GM18499 (cell line): ENCODE measurements at regions not wholly inside any gene's neighbourhood (a gene's known extent, or its start where the extent isn't known, plus 50 kb on each side); places are given as distances from the start of the nearest gene placed in this dataset.
"Not testable (repeated sequence)": the region's sequence is repeated elsewhere in the genome, so short reads cannot be mapped to it uniquely, and the experiment has no call there.

Source experiments
- ATAC-seq: cut with Tn5 transposase; IDR thresholded peaks from one replicate; pipeline ENCODE4 v1.9.1; 2021; ENCODE audit warnings: moderate number of reproducible peaks; ENCODE audit not compliant: insufficient read depth, unreplicated experiment

DNA sequence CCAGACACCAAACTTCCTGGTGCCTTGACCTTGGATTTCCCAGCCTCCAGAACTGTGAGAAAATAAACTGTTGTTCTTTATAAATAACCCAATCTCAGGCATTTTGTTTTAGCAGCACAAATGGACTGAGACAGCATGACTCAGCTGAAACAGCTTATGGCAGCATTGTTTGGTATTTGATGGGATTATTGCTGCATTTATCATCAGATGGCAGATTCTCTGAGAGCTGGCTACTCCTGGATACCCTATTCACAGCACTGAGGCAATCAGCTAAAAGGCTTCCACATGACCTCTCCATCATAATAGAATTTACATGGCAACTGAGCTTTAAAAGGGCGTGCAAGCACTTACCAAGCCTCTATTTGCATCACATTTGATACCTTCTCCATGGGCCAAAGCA is 623.1 kb upstream of the CPEB2 start:
- no peak for ATAC-seq

GRCh38 chr4:14383652-14384051 is 618.6 kb upstream of the CPEB2 start:
- ATAC-seq = no peak

DNA sequence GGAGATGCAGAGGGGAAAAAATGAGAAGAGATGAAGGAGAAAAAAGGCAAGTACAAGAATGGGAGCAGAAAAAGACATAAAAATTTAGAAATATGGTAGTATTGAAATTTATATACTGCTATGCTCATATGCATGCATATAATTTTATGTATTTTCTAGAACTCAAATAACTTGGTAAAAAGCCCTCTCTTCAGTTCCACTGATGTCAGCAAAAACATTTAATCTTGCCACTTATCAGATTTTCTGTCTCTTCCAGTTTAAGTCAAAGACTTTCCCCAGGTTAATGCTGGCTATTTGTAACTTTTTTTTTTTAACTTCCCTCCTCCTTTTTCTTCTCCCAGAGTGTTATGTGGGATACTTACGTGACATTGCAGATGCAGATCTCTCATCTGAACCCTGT is 617.5 kb upstream of the CPEB2 start:
- no peak for ATAC-seq

- no peak for ATAC-seq
These were observed 616.1 kb upstream of the CPEB2 start for GRCh38 chr4:14386196-14386595.

DNA sequence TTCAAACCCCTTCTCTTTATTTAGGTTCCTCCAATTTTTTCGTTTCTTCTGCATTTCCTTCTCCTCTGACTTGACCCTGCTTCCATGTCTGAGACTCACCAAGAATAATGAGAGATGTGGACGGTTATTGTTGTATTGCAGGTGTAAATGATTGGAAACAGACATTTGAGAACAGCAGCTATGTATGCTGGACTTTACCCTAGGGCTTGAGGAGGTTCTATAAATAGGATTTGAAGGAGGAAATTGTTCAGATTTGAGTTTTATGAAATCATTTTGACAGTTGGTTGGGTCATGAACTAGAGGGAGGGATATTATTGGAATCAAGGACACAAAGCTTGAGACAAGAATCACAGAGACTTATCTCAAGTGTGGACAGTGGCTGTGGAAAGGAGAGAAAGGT is 614.6 kb upstream of the CPEB2 start:
- ATAC-seq = no peak

DNA sequence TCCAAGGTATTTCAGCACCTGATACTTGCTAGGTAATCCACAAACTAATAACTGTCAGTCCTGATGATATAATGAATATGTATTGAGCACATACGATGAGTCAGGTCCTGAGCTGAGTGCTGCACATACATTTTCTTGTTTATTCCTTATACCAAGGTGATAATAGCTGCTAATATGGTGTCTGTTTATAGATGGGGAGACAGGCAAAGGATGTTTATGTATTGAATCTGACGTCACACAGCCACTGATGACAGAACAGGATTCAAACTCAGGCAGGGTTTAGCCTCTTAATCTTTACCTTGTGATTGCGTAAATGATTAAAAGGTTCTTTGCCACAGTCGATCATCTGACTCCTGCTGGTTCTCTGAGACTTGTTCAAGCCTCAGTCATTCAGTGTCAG is 609.9 kb upstream of the CPEB2 start:
- no peak for ATAC-seq

- ATAC-seq = no peak
These were observed 606.1 kb upstream of the CPEB2 start for GRCh38 chr4:14396183-14396582.

- ATAC-seq = no peak
These were observed 602.4 kb upstream of the CPEB2 start for GRCh38 chr4:14399848-14400247.

DNA sequence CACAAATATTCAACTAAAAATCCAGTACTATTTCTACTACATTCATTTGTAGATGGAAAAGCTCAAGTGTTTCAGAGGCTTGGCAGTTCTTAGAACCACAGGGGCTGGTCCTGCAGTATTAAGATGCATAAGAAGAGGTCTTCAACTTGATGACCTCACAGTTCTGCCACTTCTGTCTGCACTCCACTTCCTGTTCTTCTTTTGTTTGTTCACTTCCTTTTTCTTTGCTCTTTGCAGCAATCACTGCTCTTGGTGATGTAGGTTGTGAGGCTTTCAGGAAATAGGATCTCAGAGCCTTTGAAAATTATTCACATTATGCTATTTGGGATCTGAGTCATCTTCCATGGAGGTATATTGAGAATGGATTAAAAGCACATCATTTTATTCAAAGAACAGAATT is 602.0 kb upstream of the CPEB2 start:
- no peak for ATAC-seq

DNA sequence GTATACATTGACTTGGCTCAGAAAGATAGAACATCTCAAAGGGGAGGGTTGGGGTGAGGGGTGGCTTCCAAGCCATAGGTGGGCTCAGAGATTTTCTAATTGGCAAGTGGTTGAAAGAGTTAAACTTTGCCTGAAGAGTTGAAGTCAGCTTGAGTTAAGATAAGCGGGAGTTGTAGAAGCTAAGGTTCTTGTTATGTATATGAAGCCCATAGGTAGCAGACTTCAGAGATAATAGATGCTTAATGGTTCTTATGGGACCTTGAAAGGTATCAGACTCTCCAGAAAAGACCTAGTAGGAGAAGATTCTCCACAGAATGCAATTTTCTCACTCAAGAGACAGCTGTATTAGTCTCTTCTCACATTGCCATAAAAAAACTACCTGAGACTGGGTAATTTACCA is 599.1 kb upstream of the CPEB2 start:
- ATAC-seq = no peak

GRCh38 chr4:14404730-14405129 is 597.6 kb upstream of the CPEB2 start:
- no peak for ATAC-seq

GRCh38 chr4:14410516-14410915 is 591.8 kb upstream of the CPEB2 start:
- no peak for ATAC-seq

- no peak for ATAC-seq
These were observed 587.1 kb upstream of the CPEB2 start for GRCh38 chr4:14415146-14415545.

DNA sequence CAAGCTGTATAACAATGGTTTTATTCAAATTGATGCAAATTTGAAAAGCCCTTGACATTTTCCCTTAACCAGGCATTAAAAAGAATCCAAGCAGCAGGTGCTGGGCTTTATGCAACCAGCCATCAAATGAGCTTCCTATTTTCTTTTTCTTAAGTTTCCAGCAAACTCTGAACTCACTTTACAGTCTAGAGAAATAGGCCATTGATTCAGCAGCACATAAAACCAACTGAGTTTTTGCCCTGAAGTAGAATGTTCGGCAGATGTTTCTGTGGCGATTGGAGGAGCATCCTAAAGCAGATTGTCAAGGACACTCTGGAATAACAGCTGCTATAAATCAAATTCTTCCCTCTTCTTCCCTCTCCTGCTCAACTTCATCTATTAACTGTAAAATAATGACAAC is 582.8 kb upstream of the CPEB2 start:
- no peak for ATAC-seq

GRCh38 chr4:14426297-14426696 is 576.0 kb upstream of the CPEB2 start:
- ATAC-seq = not testable (repeated sequence)

DNA sequence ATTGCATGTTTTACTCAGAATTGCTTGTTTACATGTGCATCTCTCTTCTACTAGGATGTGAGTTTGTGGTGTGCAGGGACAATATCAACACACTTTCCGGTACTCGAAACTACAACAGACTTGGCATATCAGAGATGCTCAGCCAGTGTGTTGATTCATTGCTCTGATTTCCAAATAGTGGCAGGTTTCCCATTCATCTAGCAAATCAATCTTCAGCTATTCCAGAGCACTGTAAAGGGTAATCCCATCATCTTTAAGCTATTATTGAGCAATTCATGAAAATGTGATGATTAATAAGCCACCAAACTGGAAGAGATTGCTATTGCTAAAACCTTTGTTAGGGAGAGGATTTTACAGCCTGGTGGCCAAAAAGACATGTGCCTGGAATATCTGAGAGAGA is 574.2 kb upstream of the CPEB2 start:
- ATAC-seq = no peak

DNA sequence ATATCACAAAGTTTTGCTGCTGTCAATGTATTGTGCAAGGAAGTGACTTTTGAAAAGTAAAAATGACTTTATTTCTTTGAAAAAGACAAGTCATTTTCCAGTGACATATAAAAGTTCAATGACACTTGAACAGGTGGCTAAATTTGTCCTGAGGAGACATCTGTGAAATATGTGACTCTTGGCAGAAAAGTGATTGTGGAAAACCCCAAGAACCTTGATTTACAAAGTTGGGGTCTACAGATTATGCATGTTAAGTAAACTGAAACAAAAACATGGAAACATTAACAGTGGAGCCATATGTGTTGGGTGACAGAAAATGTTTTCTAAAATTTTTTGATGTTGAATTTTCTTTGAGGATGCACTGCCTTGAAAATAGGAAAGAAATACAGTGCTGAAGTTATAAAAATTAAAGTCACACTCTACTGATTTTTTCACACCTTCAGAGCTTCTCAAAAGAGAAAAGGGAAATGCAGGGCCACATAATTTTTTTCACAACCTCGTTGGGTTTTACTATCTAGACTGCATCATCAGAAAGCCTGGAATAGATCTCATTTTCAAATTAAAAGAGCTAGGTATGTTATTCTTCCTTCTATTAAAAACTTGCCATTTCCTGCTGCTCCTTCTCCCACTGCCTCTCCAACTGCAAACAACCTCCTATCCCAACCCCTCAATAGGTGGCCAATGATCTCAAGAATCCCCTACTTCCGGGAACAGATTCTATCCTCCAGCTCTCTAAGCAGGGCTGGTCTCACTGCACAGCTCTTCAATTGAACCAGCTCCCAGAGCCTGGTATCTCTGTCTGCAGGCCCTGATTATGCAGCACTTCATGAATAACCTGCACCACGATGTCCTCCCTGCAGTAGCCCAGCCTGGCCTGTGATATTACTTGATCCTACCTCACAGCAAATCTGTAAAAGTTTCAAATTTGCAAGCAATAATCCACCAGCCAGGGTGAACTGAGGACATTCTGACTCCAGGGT is 570.8 kb upstream of the CPEB2 start:
- ATAC-seq = no peak

DNA sequence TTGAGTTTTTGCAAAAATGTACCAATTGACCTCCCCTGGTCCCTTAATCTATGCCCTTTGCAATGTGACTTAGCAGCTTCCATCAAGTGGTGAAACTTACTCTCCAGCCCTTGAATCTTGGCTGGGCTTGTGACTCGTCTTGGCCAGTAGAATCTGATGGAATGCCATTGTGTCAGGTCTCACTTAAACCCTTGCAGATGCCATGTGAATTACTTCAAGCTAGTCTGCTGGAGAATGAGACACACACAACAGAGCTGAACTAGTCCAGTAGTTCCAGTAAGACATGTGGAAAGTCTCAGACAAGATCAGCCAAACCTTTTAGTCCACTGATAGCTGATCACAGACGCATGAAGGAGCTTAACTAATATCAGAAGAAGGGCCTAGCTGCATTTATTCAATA is 567.8 kb upstream of the CPEB2 start:
- ATAC-seq = no peak

DNA sequence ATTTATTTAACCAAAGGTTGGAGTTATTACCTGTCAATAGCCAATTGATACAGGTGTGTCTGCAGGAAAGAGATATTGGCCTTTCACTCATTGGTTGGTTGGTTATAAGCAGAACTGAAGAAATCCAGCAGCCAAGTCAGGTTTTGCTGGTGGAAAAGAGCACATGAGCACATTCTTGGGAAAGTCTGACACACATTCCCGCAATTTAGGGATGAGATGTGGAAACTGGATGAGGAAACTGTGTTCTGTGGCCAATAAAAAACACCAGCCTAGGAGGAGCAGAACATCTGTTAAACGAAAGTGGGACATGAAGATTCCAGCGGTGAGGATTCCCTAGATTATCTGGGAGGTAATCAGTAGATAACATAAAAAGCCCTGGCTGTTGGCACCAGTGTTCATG is 567.4 kb upstream of the CPEB2 start:
- no peak for ATAC-seq

- no peak for ATAC-seq
These were observed 560.7 kb upstream of the CPEB2 start for GRCh38 chr4:14441561-14441960.

DNA sequence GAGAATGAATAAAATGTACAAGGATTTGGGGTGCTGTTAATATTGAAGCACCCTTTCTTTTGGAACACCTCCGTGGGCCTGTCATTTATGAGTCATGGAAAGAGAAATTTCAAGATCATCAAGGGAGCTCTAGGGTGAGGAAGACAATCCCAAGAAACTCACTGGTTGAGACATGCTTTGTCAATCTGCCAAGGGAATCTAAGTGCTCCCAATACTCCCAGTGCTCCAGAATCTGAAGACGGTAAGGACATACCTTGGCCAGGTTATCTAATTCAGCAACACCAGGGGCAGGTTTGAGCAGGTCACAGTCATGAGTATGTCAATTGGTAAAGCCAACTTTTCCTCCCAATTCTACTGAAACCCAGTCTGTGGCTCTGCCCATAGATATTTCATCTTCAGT is 556.4 kb upstream of the CPEB2 start:
- ATAC-seq = no peak

DNA sequence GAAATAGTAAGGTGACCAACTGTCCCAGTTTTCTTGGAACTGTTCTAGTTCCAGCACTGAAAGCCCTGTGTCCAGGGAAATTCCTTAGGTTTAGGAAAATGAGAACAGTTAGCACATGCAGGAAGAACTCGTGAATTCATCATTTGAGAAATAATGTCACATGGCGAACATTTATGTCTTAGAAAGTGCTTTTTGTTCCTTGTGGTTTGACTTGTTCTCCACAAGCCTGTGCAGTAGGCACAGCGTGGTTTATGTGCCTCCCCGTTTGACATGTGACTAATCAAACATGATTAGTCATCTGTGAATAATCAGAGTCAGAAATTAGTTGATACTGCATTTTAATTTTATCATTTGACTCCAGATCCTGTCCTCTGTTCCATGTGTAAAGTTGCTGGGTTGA is 556.0 kb upstream of the CPEB2 start:
- no peak for ATAC-seq
